IPS DF 4.7 (cell line): ENCODE measurements at regions not wholly inside any gene's neighbourhood (a gene's known extent, or its start where the extent isn't known, plus 50 kb on each side); places are given as distances from the start of the nearest gene placed in this dataset.
"Not testable (repeated sequence)": the region's sequence is repeated elsewhere in the genome, so short reads cannot be mapped to it uniquely, and the experiment has no call there.

Experiments used
- DNase-seq: peaks from one replicate; pipeline ENCODE4 v3.0.0-alpha.2; 2013; ENCODE audit warnings: low spot score; ENCODE audit errors: extremely low read depth

GRCh38 chr6:126892869-126893268 is 225.6 kb upstream of the RSPO3 start:
- not testable (repeated sequence) for DNase-seq

- no peak for DNase-seq
Observed at GRCh38 chr6:126897758-126898157, 220.7 kb upstream of the RSPO3 start.

DNA sequence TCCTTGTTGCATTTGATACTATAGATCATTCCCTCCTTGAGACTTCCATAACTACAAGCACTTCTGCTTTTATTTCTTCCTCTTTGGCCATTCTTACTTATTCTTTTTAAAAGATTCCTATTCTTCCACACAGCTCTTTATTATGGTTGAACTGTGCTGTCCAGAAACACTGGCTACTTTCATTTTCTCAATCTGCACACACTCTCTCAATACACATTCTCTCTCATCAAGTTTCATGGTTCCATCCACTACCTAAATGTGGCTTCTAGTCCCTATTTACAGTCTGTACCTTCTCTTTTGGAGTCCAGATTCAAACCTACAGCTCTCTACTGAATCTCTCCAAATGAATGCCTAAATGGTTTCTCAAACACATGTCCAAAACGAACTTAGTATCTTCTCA is 214.3 kb upstream of the RSPO3 start:
- no peak for DNase-seq

GRCh38 chr6:126905917-126906316 is 212.6 kb upstream of the RSPO3 start:
- DNase-seq, result no peak

DNA sequence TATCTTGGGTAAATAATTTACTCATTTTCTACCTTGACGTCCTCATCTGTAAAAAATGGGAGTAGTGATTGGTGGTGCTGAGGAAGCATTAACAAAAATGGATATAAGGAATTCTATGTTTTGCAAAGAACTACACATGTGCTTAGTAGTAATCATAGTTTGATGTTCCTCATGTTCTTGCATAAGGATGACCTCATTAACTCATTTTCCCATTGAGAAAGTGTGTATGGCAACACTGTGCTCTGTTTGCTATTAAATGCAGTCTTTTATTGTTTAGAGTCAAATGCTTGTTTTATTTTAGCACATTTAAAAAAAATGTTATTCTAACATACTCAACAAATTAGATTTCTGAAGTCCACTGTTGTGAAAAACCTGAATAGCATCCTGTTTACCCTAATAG is 211.2 kb upstream of the RSPO3 start:
- no peak for DNase-seq

- no peak for DNase-seq
Observed at GRCh38 chr6:126907996-126908395, 210.5 kb upstream of the RSPO3 start.

GRCh38 chr6:126909493-126909892 is 209.0 kb upstream of the RSPO3 start:
- no peak for DNase-seq

GRCh38 chr6:126913651-126914050 is 204.8 kb upstream of the RSPO3 start:
- no peak for DNase-seq

DNA sequence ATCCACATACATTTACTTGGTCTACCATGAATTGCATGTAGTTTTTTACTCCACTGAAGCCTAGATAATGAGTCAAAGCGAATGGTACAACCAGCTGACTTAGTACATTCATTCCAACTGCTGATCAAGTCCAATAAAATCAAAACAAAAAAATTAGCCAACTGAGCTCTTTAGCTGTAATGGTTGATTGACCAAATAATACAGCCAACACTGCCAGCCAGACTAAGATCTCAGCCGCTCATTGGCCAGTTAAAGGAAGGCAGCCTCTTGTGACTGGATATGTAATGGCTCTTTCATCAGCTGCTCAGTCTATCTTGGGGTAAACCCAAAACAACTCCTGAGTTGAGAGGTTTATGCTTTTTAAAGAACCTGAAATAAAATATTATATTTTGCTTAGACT is 204.3 kb upstream of the RSPO3 start:
- DNase-seq, result no peak

- DNase-seq, result no peak
Observed at GRCh38 chr6:126914801-126915200, 203.7 kb upstream of the RSPO3 start.

DNA sequence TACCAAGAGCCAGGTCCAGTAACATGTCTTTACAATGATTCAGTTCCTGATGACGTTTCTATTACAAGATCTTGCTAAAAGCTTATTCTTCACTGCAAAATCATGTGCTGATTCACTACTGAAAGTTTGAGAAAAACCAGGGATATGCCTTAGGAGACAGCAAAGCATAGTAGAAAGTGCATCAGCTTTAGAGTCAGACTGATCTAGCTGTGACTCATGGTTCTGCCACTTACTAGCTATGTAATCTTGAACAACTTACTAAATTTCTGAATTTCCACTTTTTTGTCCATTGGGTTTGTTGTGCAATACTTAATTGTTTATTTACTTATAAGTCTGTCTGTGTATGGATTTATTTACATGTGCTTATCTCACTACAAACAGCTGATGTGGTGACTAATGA is 198.5 kb upstream of the RSPO3 start:
- no peak for DNase-seq

GRCh38 chr6:126923807-126924206 is 194.7 kb upstream of the RSPO3 start:
- no peak for DNase-seq

GRCh38 chr6:126926926-126927325 is 191.5 kb upstream of the RSPO3 start:
- DNase-seq, result no peak

DNA sequence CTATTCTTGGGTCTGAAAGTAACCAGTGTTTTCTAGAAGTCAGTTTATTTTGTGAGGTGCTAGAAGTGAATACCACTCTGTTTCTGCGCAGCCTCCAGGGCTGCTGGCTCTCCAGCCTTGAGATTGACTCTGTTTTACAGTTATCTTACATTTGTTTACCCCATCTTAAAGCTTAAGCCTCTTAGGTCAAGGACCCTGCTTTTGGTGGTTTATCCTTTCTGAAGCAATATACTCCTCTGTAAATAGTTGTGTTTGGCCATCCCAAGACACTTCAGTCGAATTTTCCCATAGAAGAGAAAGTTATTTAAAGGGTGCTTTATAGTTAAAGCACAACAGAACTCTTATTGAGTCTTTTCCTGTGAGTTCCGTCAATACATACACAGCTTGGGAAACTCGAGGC is 190.6 kb upstream of the RSPO3 start:
- no peak for DNase-seq

DNA sequence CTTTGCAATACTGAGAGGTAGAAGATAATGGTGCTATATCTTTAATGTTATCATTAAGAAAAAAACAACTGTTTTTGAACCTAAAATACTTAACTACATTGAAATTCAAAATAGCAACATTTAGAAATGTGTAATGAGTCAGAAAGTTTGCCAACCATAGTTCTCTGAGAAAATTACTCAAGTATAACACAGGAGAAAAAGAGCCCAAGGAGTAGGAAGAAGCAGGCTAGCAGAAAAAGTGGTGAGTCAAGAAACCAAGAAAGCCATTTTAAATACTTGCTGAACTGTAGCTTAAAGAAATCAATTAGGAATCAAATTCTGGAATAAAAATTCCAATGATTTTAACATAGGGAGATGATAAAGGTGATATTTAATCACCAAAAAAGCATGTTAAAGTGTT is 181.0 kb upstream of the RSPO3 start:
- no peak for DNase-seq

- DNase-seq, result no peak
Observed at GRCh38 chr6:126939784-126940183, 178.7 kb upstream of the RSPO3 start.

- no peak for DNase-seq
Observed at GRCh38 chr6:126941751-126942150, 176.7 kb upstream of the RSPO3 start.

DNA sequence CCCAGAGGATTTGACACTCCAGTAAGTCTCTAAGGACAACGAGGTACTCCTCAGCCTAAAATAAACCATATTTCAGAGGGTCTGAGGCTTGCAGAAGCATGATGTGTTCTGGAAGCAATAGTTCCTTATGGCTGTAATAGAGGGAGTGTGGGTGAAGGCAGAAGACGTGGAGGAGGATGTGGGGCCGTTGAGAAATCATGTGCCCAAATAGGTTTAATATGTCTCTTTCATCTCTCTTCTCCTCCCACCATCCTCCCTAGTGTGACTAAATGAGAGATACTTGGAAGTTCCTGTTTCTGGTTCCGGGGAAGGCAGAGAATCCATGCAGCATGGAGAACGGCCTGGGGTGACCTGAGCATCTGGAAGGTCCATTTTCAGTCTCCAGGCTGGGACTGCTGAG is 174.0 kb upstream of the RSPO3 start:
- DNase-seq, result no peak

GRCh38 chr6:126945150-126945685 is 173.3 kb upstream of the RSPO3 start:
- no peak for DNase-seq

- DNase-seq, result no peak
Observed at GRCh38 chr6:126945812-126946360, 172.6 kb upstream of the RSPO3 start.

DNA sequence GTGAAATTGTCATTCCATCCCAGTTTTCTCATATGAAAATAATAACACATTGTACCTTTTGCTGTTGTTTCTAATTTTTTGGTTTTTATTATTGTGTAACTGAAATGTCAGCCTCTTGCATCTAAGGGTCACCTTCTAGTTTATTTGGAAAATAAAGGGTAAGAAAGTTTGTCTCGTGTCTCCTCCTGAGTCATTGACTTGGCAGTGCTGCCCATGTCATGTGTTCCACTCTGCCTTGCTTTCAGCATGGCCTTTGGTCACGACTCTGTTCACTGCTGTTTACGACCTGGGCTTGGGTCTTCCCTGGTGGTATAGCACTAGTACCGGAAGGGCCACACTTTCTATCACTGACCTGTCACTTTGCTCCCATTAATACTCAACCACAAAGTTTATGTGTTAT is 171.4 kb upstream of the RSPO3 start:
- DNase-seq, result no peak

GRCh38 chr6:126949786-126950185 is 168.7 kb upstream of the RSPO3 start:
- no peak for DNase-seq

GRCh38 chr6:126955621-126956020 is 162.8 kb upstream of the RSPO3 start:
- no peak for DNase-seq

- no peak for DNase-seq
Observed at GRCh38 chr6:126957721-126958120, 160.8 kb upstream of the RSPO3 start.
